ENCODE measurements at regions not wholly inside any gene's neighbourhood (a gene's known extent, or its start where the extent isn't known, plus 50 kb on each side); places are given as distances from the start of the nearest gene placed in this dataset.

DNA sequence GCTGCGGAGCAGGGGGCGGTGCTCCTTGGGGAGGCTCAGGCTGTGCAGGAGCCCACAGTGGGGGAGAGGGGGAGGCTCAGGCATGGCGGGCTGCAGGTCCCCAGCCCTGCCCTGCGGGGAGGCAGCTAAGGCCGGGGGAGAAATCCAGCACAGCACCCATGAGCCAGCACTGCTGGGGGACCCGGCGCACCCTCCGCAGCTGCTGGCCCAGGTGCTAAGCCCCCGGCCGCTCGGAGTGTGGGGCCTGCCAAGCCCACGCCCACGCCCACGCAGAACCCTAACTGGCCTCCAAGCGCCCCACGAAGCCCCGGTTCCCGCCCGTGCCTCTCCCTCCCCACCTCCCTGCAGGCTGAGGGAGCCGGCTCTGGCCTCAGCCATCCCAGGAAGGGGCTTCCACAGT is 145.6 kb upstream of the SEL1L start:
- TF ChIP-seq POLR2A (IDR thresholded peaks at IDR 0.05) (no peak), CTCF (IDR thresholded peaks at IDR 0.05) (no peak)
